ENCODE measurements at regions not wholly inside any gene's neighbourhood (a gene's known extent, or its start where the extent isn't known, plus 50 kb on each side); places are given as distances from the start of the nearest gene placed in this dataset.

GRCh38 chr6:51285876-51286275 is 467.2 kb downstream of the TFAP2B start:
- no peak for TF ChIP-seq CTCF (IDR thresholded peaks at IDR 0.05; ENCODE audit: insufficient read depth, low read depth, low read length)
- no peak for TF ChIP-seq EZH2 (IDR thresholded peaks at IDR 0.05; ENCODE audit: insufficient read depth, low read length)
